ENCODE measurements at regions not wholly inside any gene's neighbourhood (a gene's known extent, or its start where the extent isn't known, plus 50 kb on each side); places are given as distances from the start of the nearest gene placed in this dataset.

GRCh38 chr16:35909351-35909954 lies 2450.0 kb downstream of the TP53TG3F start:
- ChIA-PET CTCF (interaction anchor here (0.5 kb wide), 1 partner anchor 200 kb away, joined by 4 read pairs; no protein-coding TSS in a partner anchor), POLR2A (no interaction called here)
- Histone ChIP-seq H3K27me3 (ENCODE audit: control insufficient read depth, insufficient read depth, low read length) (no peaks in the 10 kb centered on the region), H3K9me3 (ENCODE audit: control insufficient read depth, insufficient read depth, low read depth, low read length) (no peaks in the 10 kb centered on the region), H3K4me1 (ENCODE audit: control insufficient read depth, insufficient read depth, low read length) (no peaks in the 10 kb centered on the region), H3K36me3 (ENCODE audit: control insufficient read depth, insufficient read depth, low read length) (no peaks in the 10 kb centered on the region), H3K27ac (ENCODE audit: low read length) (no peak overlapping the region), H3K4me3 (ENCODE audit: low read depth in 2 of 2, low read length in 2 of 2) (no peak overlapping the region)
- no TSS peak for BruUV-seq (replicated peaks)
- intact Hi-C loops (cut with micrococcal nuclease; ENCODE audit: unreplicated experiment) (loop anchor here (10.0 kb wide), 1 partner anchor 115 kb away; no protein-coding TSS in a partner anchor), in situ Hi-C loops (cut with HindIII; ENCODE audit: low pct_unique_long_range_greater_than_20kb, low sequenced_read_pairs) (no loop called here)
- no peak for ATAC-seq
- no peak for TF ChIP-seq REST (IDR thresholded peaks at IDR 0.05; ENCODE audit: insufficient read depth in 1 of 2, low read depth in 2 of 2, low read length in 1 of 2)
- TF ChIP-seq SIN3A (IDR thresholded peaks at IDR 0.05; ENCODE audit: borderline replicate concordance, insufficient read depth, low read depth, low read length): no peak
- TF ChIP-seq POLR2AphosphoS5 (IDR thresholded peaks at IDR 0.05; ENCODE audit: low read depth, low read length): no peak
- no peak for TF ChIP-seq TCF7L2 (IDR thresholded peaks at IDR 0.05; ENCODE audit: low read depth, low read length)
- no peak for TF ChIP-seq CTCF (IDR thresholded peaks at IDR 0.05)
- no peak for DNase-seq (ENCODE audit: low read depth, low spot score)

- Histone ChIP-seq H3K4me3 (ENCODE audit: low read depth in 2 of 2, low read length in 2 of 2) (no peak overlapping the region), H3K4me1 (ENCODE audit: control insufficient read depth, insufficient read depth, low read length) (no peaks in the 10 kb centered on the region), H3K27me3 (ENCODE audit: control insufficient read depth, insufficient read depth, low read length) (no peaks in the 10 kb centered on the region), H3K9me3 (ENCODE audit: control insufficient read depth, insufficient read depth, low read depth, low read length) (no peaks in the 10 kb centered on the region), H3K27ac (ENCODE audit: low read length) (no peak overlapping the region), H3K36me3 (ENCODE audit: control insufficient read depth, insufficient read depth, low read length) (no peaks in the 10 kb centered on the region)
- no TSS peak for BruUV-seq (replicated peaks)
- intact Hi-C loops (cut with micrococcal nuclease; ENCODE audit: unreplicated experiment): no loop called here
- ChIA-PET POLR2A (no interaction called here), CTCF (no interaction called here)
- TF ChIP-seq REST (IDR thresholded peaks at IDR 0.05; ENCODE audit: insufficient read depth in 1 of 2, low read depth in 2 of 2, low read length in 1 of 2) (no peak), POLR2AphosphoS5 (IDR thresholded peaks at IDR 0.05; ENCODE audit: low read depth, low read length) (no peak), CTCF (IDR thresholded peaks at IDR 0.05) (no peak), TCF7L2 (IDR thresholded peaks at IDR 0.05; ENCODE audit: low read depth, low read length) (no peak), SIN3A (IDR thresholded peaks at IDR 0.05; ENCODE audit: borderline replicate concordance, insufficient read depth, low read depth, low read length) (no peak)
- in situ Hi-C loops (cut with HindIII; ENCODE audit: low pct_unique_long_range_greater_than_20kb, low sequenced_read_pairs): no loop called here
- no peak for ATAC-seq
- no peak for DNase-seq (ENCODE audit: low read depth, low spot score)
Measured at GRCh38 chr16:35910409-35910808, 2451.0 kb downstream of the TP53TG3F start.

Measured in Panc1 (cell line).